ENCODE measurements at regions not wholly inside any gene's neighbourhood (a gene's known extent, or its start where the extent isn't known, plus 50 kb on each side); places are given as distances from the start of the nearest gene placed in this dataset.
"Not testable (repeated sequence)": the region's sequence is repeated elsewhere in the genome, so short reads cannot be mapped to it uniquely, and the experiment has no call there.

DNA sequence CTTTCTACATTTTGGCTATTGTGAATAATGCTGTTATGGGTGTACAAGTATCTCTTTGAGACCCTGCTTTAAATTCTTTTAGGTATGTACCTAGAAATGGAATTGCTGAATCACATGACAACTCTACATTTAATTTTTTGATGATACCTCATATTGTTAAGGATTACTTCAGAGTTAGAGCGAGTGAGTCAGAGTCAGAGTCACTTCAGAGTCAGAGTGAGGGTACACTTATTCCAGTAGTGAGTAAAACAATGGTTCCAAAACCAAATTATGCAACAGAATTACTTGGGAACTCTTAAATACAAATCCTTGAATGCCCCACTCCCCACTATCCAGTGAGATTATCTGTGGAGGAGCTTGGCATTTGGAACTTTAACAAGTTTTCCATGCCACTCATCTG is 50.3 kb upstream of the SNRK start:
- DNase-seq: no peak

DNA sequence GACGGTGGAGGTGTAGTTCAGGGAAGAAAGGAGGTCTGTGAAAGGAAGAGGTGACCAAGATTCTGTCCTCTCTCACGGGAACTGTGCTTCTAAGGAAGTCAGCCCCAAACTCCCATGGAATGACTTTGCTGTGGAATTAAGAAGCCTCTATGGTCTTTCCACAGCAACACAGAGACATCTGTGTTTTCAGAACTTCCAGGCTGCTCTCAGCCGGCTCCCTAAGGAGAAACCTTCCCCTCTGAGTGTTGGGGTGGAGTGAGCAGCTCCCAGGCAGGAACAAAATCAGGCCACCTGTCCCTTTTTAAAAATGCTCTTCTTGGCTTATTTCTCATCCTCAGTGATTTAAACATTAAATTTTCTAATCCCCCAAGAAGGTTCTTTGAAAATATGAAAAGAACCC is 53.3 kb upstream of the SNRK start:
- no peak for DNase-seq

DNA sequence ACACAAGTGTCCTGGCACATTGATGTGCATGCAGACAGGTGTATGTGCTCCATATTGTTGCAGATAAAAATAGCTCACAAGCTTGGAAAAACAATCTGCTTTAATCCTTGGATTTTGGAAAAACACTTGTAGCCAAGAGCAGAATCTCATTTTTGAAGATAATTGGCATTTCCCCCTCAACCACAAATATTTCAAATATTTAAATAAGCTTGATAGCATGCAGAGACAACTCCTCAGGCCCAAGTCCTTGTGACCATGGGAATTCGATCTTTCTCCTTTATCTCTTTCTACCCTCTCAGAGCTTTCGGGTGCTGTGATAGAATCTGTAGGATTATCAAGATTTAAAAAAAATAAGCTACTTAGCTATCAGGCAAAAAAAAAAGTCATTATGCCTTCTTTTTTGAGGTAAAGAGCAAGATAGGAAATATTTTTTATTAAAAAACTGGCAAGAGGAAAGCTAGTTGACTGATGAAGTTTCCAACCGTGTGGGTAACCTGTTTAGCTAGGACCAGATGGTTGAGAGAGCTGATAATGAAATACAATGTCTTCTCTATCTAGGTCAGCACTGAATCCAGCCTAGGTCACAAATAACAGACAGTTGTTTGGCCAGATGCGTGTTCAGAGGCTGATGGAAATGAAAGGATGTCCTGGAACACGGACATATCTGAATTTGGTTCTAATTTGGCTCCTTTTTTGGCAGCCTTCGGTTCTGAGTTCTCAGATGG is 54.9 kb upstream of the SNRK start:
- DNase-seq: no peak

DNA sequence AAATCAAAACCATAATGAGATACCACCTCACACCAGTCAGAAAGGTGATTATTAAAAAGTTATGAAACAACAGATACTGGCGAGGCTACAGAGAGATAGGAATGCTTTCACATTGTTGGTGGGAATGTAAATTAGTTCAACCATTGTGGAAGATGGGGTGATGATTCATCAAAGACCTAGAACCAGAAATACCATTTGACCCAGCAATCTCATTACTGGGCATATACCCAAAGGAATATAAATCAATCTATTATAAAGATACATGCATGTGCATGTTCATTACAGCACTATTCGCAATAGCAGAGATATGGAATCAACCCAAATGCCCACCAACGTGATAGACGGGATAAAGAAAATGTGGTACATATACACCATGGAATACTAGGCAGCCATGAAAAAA is 56.5 kb upstream of the SNRK start:
- DNase-seq: not testable (repeated sequence)

DNA sequence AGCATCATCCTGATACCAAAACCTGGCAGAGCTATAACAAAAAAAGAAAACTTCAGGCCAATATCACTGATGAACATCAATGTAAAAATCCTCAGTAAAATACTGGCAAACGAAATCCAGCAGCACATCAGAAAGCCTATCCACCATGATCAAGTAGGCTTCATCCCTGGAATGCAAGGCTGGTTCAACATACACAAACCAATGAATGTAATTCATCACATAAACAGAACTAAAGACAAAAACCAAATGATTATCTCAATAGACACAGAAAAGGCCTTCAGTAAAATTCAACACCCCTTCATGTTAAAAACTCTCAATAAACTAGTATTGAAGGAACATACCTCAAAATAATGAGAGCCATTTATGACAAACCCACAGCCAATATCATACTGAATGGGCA is 58.7 kb upstream of the SNRK start:
- DNase-seq: not testable (repeated sequence)

DNA sequence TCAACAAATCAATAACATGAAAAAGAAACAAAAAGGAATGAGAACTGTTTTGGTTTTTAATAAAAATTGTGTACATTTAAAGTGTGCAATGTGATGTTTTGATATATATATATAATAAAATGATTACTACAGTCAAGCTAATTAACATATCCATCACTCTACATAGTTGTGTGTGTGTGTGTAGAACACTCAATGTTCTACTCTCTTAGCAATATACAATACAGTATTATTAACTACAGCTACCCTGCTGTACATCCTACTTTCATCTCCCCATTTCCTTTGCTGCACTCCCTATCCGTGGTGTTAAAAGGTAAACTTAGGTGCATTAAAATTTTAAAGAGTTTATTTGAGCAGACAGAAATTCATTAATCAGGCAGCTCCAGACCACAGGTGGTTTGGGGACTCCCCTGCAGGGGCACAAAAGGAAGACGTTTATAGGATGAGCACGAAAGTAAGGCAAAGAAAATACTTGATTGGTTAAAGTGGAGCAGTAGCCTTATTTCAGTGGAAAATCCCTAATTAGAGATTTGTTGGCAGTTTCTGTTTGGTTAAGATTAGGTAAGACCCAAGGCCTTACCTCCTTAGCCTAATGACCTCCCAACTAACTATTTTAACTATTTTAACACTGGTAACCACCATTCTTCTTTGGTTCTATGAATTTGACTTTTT is 61.8 kb upstream of the SNRK start:
- no peak for DNase-seq

DNA sequence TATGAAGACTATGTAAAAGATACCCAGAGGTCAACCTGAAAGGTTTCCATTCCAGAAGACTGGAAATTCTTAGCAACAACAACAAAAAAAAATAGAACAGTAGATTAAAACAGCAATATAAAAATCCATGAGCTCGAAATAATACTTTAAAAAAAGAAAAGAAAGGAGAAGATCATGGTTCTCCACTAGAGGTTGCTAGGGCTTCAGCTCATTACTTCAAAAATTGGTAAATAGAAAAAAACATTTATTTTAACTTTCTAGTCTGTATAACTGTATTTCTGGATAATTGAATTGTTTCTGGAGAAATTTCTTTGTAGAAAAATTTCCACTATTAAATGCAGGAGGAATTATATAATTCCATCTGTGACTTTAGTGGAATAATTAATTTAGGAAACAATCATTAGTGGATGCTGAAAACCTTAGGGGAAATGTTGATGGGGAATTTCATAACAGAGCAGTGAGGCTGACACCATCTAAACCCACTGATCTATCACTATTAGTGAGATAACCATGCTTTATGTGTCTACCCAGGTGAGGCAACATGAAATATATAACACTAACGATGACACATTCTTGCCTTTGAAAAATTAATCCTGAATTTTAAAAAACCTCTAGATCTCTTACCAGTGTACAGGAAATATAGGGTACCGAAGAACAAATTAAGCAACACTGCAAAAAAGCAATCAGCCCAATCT is 62.5 kb upstream of the SNRK start:
- no peak for DNase-seq

DNA sequence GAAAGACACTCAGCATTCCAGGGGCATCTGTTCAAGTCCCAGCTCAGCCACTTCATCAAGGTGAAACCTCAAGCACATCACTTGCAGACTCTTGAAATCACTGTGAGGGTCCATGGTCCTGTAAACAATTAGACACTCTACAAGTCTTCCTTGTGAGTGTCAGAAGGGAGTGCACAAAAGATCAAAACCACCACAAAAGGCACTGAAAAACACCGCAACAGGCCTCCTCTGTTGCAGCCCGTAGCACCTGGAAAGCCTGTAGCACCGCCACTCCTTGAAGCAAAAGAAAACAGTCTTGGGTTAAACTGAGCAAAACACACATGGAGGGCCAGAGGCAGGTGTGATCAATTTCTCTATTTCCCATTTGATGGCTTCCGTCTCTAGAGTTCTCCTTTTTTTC is 63.8 kb upstream of the SNRK start:
- no peak for DNase-seq

DNA sequence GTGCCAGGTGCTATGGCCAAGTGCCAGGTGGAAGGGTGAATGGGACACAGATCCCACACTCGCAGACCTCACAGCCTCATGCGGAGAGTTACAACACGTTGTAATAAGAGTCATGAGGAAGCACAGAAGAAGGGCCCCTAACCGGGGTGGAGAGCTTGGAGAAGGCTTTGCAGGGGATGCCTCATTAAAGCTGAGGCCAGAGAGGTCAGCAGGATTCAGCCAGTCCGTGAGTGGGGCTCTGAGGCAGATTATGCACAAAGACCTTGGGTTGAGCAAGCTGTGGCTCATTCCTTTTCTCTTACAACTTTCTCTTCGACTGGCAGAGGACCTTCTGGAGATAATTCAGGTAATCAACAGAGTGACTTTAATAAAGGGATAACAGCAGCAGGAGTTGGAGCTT is 65.3 kb upstream of the SNRK start:
- DNase-seq: no peak

DNA sequence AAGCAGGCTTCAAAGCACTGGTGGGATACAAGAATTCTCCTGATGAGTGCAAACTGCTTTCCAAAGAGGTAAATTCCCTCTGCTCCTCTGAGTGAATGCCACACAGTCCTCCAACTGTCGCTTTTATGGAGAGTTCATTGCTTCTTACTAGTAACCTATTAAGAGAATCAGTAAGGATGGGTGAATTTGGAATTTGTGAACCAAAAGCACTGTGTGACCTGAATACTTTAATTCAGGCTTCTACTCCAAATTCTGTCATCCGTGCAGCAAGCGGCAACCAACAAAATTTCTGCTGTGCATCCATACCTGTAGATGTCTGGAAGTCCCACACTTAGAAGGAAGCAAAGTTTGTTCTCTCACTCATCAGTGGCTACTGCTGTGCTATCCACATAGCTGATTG is 66.7 kb upstream of the SNRK start:
- DNase-seq: no peak

DNA sequence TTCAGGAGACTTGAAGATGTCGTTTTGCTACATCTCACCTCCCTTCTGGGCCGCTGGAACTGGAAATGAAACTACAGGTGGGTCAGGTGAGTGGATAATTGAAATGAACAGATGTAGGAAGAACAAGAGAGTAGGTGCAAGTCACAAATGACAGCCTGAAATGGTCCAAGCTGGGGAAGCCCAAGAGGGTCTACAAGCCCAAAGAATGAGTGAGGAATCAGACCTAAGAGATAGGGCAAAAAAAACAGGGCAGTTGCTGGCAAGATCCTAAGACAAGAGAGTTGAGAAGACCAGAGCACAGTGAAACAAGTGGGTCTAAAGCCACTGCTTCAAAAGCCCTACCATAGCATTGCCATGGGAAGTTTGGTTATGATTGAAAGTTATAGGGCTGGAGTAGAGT is 67.4 kb upstream of the SNRK start:
- DNase-seq: no peak

DNA sequence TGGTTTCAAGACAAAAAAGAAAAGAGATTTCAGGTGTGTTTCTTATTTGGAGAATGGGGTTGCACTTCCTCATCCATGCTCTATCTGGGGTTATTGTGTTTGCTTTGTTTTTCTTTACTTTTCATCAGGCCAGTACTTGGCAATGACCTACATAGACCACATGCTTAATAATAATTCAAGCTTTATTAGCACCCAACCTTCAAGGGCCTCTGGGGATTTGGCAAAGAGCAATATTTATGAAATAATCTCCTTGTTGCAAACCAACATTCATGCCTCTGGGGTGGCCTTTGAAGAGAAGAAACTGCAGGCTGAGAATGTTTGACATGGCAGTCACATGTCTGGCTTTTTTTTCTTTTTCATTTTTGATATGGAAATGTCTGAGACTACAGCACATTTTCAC is 68.2 kb upstream of the SNRK start:
- no peak for DNase-seq

DNA sequence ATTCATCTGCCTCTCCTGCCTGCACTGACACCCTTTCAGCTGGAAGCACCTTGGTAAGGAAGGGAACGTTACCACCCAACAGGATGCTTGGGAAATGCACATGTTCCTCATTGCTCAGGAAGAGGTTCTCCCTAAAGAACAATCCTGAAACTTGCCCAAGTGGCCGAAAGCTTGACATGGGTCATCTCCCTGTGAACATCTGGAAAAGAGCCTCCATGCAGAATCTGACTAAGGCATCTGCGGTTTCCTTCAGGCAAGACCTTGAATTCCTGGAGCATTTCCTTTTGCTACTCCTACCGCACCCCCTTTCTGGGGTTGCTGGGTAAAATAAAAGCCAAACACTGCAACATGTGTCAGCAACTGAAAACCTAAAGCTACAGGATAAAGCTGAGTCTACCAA is 68.7 kb upstream of the SNRK start:
- DNase-seq: no peak

DNA sequence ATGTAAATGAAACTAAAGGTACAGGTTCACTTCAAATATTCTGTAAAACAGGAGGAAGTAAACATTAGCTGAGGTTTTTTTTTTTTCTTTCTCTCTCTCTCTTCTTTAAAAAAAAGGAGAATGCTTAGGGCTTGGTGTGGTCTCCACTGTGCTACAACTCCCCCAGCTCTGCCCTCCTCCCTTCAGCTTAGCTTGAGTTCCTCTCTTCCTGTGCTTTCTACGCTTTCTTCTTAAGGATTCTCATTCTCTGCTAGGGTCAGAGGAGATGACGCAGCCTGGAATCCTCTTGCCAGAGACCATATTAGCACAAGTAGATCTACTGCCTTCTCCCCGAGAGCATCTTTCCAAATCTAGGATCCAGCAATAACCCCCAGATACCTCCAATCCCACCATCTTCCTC is 69.1 kb upstream of the SNRK start:
- no peak for DNase-seq

DNA sequence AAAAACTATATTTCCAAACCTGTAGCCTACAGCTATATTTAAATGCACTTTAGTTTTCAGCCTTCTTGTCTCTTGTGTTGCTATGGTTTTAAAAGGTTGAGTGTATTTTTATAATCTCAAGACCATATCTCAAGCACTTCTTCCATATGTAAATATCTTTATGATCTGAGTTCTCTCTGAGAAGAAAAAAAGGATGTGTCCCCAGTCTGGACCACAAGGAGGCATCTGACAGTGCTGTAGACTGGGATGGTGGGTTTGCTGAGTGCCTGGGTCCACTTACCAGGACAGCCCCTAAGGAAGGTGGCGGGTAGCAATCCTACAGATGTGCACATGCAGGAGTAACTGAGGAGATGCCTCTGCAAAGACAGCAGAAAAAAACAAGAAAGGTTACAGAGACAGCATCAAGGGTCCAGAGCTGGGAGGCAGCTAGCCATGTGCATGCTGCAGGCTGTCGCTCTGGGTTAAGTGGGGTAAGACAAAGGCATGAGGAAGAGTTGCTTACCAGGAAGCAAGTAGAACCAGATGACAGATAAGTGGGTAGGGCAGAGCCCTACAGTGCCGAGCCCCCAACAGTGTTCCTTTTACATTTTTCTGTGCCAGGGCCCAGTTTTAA is 70.6 kb upstream of the SNRK start:
- DNase-seq: no peak

DNA sequence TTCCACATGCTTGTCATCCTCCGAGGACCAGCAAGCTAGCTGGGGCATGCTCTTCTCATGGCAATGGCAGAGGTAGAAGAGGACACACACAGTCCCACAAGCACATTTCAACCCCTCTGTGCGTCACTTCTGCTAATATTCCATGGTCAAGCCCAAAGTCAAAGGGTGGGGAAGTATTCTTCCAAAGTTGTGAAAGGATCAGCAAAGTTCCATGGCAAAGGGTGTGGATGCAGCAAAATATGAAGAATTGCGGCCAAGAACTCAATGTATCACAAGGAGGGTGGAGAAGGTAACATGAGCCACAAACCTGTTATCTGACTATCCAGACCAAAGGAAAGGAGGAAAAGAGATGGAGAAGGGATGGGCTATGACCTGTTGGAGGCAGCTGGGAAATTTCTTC is 71.2 kb upstream of the SNRK start:
- no peak for DNase-seq

DNA sequence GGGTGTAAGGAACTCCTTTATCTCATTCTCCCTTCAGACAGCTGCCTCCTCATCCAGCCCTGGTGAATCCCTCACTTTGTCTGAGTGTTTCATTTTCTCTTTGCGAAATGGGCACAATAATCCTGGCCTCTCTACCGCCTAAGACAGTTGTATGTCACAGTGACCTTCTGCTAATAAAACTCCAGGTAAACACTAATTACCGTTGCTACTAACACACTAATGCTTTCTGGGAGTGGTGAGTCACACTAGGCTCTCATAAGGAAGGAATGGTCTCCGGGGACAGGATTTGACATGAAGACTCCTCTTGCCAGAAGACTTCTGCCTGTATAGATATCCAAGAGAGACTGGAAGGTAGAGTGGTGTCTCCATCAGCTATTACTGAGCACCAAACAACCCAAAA is 71.7 kb upstream of the SNRK start:
- DNase-seq: no peak

DNA sequence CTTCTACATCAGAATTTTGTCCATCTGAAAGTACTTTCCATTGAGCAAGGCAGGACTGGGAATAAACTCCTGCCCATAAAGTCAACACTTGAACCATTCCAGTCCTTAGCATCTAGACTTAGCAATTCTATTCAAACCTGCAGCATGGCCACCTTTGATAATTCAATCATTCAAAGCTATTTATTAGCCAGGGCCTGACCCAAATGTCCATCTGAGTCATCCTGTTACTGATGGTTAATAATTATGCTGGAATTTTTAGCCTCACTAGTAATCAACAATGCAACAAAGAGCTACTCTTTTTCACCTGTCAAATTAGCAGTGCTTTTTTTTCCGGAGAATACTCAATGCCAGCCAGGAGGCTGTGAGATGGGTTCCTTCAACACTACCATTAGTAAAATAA is 72.7 kb upstream of the SNRK start:
- DNase-seq: no peak

DNA sequence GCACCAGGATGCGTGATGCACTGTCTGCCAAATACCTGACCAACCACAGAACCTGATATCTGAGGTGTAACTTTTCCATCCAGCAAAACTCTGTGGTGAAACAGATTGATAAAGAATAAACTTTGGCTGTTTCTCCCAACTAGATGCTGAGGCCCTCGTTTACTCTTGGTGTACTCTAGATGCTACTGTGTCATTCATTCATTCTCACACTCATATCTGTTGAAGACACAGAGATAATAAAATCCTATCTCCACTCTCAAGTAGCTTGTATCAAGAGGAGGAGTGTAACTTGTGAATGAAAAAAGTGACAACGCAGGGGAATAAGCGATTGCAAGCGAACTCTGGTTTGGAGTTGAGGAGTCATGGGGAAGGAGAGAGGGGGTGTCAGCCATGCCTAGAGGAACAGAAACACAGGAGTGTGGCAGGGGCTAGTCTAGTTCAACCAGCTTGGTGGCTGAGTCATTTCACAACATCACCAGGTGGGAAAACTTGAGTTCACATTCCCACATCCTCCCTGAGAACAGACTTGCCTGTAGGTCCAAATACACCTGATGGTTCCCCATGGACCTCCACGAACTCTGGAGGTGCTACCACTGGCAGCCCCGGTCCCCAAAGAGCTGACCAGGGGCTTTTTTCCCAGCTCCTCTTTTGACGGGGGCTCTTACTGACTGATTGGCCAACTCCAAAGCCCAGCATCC is 73.3 kb upstream of the SNRK start:
- DNase-seq: no peak

DNA sequence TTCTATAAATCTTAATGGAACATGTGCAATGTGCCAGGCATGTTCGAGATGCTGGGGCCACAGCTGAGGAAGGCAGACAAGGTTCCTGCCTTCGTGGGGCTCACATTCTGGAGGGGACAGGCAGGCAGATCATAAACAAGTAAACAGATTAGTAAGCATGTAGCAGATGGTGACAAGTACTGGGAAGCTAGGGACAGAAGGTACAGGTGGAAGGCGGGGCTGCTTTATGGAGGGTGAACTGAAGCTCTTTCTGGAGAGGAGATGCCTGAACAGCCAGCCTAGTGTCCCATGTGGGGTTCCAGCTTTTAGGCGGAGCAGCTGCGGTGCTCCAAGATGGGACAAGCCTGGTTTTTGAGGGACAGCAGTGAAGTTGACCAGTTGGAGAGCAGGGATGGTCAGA is 74.7 kb upstream of the SNRK start:
- DNase-seq: no peak

DNA sequence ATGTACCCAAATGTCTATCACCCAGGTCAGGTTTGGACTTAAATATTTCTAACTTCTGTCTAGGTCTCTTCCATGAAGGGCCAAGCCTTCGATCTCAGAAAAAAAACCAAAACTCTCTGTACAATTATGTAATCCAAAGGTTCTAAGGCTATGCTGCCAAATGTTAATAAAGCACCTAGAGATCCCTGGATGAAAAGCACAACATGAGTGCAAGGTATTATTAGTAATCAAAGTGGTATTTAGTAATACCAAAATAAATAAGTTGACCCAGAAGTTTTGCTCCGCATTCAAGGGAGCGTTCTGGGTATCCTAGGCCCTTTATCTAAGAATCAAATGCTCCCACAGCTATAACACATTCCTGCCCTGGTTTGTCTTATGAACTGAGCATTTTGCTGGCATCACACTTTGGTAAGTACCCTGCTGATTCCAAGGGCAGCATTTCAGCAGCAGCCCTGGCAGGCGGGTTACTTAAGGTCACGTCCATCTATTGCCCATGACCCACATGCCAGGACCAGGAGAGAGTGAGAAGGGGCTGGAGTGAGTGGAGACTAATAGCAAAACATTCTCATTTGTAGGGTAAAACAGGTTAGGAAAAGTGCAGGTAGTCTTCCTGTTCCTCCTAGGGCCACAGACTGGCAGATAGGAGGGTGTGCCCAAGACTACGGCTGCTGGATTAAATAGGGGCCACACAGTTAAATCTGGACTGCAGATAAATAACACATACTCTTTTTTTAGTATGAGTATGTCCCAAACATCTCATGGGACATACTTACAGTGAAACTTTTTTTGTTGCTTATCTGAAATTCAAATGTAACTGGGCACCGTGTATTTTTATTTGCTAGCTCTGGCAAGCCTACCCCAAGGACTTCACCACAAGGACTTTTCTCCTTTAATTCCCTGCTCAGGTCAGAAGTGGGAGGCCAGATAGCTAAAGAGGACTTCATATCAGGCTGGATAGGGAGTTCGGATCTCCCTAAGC is 76.0 kb upstream of the SNRK start:
- no peak for DNase-seq

DNA sequence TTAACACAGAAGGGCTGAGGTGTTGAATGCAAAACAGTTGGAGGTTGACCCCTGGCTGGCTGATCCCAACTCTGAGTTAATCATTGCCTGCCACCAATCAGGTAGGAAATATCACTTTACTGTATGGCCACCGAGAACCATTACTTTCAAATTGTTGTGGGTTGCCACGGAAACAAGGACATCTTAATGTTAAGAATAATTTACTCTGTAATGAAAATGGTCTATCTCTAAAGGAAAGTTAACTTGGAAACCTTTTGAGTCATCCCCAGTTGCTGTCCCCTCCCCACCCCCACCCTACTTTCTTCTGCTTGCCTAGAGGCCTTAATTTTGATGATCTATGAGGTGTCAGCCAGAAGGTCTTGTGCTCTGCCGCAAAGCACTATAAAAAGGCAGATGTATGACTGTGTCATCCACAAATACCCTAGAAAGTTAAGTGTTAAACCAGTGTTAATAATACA is 78.7 kb upstream of the SNRK start:
- DNase-seq: no peak

Measured in activated CD4-positive, alpha-beta T cell treated with anti-CD3 and anti-CD28 coated beads for 1 hour (primary cell).